ENCODE measurements at regions not wholly inside any gene's neighbourhood (a gene's known extent, or its start where the extent isn't known, plus 50 kb on each side); places are given as distances from the start of the nearest gene placed in this dataset.

- Histone ChIP-seq H3K4me1 (ENCODE audit: insufficient read depth, low read length) (peaks cover 43% of the 10 kb centered on the region), H3K9ac (ENCODE audit: low read depth, low read length) (peak overlapping the region; percentile 83), H3K27me3 (ENCODE audit: insufficient read depth, low read length) (no peaks in the 10 kb centered on the region), H3K36me3 (ENCODE audit: insufficient read depth, low read depth, low read length) (no peaks in the 10 kb centered on the region), H3K9me3 (ENCODE audit: insufficient read depth, low read depth, low read length) (peaks cover 15% of the 10 kb centered on the region), H3K27ac (ENCODE audit: low read length) (peak overlapping the region; percentile 83), H3K4me3 (ENCODE audit: low read length) (peak overlapping the region; percentile 49; the same call in 1 of the 2 replicates)
Observed at GRCh38 chrX:9148615-9149399, 114.9 kb upstream of the FAM9B start.

- H3K27ac ChIP-seq (ENCODE audit: low read length) = peak overlapping the region; percentile 83
- no peaks in the 10 kb centered on the region for H3K27me3 ChIP-seq (ENCODE audit: insufficient read depth, low read length)
- H3K4me1 ChIP-seq (ENCODE audit: insufficient read depth, low read length) = peaks cover 34% of the 10 kb centered on the region
- H3K9me3 ChIP-seq (ENCODE audit: insufficient read depth, low read depth, low read length) = peaks cover 15% of the 10 kb centered on the region
- no peak overlapping the region; the same call in 1 of the 2 replicates for H3K9ac ChIP-seq (ENCODE audit: low read depth, low read length)
- H3K36me3 ChIP-seq (ENCODE audit: insufficient read depth, low read depth, low read length) = no peaks in the 10 kb centered on the region
- H3K4me3 ChIP-seq (ENCODE audit: low read length) = no peak overlapping the region
Observed at GRCh38 chrX:9149501-9150245, 115.7 kb upstream of the FAM9B start.

- H3K27me3 ChIP-seq (ENCODE audit: insufficient read depth, low read length) = no peaks in the 10 kb centered on the region
- H3K36me3 ChIP-seq (ENCODE audit: insufficient read depth, low read depth, low read length) = no peaks in the 10 kb centered on the region
- H3K4me1 ChIP-seq (ENCODE audit: insufficient read depth, low read length) = peaks cover 22% of the 10 kb centered on the region
- H3K9me3 ChIP-seq (ENCODE audit: insufficient read depth, low read depth, low read length) = peaks cover 15% of the 10 kb centered on the region
- H3K4me3 ChIP-seq (ENCODE audit: low read length) = no peak overlapping the region
- no peak overlapping the region for H3K27ac ChIP-seq (ENCODE audit: low read length)
- no peak overlapping the region for H3K9ac ChIP-seq (ENCODE audit: low read depth, low read length)
Observed at GRCh38 chrX:9151772-9152307, 117.9 kb upstream of the FAM9B start.

GRCh38 chrX:9153300-9153699, 119.4 kb upstream of the FAM9B start:
- no peak overlapping the region for H3K27ac ChIP-seq (ENCODE audit: low read length)
- H3K4me1 ChIP-seq (ENCODE audit: insufficient read depth, low read length) = peaks cover 19% of the 10 kb centered on the region
- H3K9me3 ChIP-seq (ENCODE audit: insufficient read depth, low read depth, low read length) = peaks cover 15% of the 10 kb centered on the region
- H3K36me3 ChIP-seq (ENCODE audit: insufficient read depth, low read depth, low read length) = no peaks in the 10 kb centered on the region
- no peak overlapping the region for H3K9ac ChIP-seq (ENCODE audit: low read depth, low read length)
- no peak overlapping the region for H3K4me3 ChIP-seq (ENCODE audit: low read length)
- no peaks in the 10 kb centered on the region for H3K27me3 ChIP-seq (ENCODE audit: insufficient read depth, low read length)

GRCh38 chrX:9158611-9159010, 124.7 kb upstream of the FAM9B start:
- H3K4me1 ChIP-seq (ENCODE audit: insufficient read depth, low read length) = peaks cover 4% of the 10 kb centered on the region; the same call in 1 of the 2 replicates
- no peak overlapping the region for H3K9ac ChIP-seq (ENCODE audit: low read depth, low read length)
- H3K9me3 ChIP-seq (ENCODE audit: insufficient read depth, low read depth, low read length) = no peaks in the 10 kb centered on the region

GRCh38 chrX:9160698-9161329, 126.9 kb upstream of the FAM9B start:
- Histone ChIP-seq H3K4me3 (ENCODE audit: low read length) (no peak overlapping the region), H3K27ac (ENCODE audit: low read length) (no peak overlapping the region), H3K36me3 (ENCODE audit: insufficient read depth, low read depth, low read length) (no peaks in the 10 kb centered on the region), H3K9ac (ENCODE audit: low read depth, low read length) (no peak overlapping the region), H3K4me1 (ENCODE audit: insufficient read depth, low read length) (peaks cover 4% of the 10 kb centered on the region; the same call in 1 of the 2 replicates), H3K27me3 (ENCODE audit: insufficient read depth, low read length) (no peaks in the 10 kb centered on the region), H3K9me3 (ENCODE audit: insufficient read depth, low read depth, low read length) (no peaks in the 10 kb centered on the region)

More at GRCh38 chrX:9158611-9159010, 124.7 kb upstream of the FAM9B start:
- no peak overlapping the region for H3K4me3 ChIP-seq (ENCODE audit: low read length)
- no peaks in the 10 kb centered on the region for H3K27me3 ChIP-seq (ENCODE audit: insufficient read depth, low read length)
- no peaks in the 10 kb centered on the region for H3K36me3 ChIP-seq (ENCODE audit: insufficient read depth, low read depth, low read length)
- H3K27ac ChIP-seq (ENCODE audit: low read length) = no peak overlapping the region

GRCh38 chrX:9162698-9163097, 128.8 kb upstream of the FAM9B start:
- Histone ChIP-seq H3K9ac (ENCODE audit: low read depth, low read length) (no peak overlapping the region), H3K4me3 (ENCODE audit: low read length) (no peak overlapping the region), H3K9me3 (ENCODE audit: insufficient read depth, low read depth, low read length) (no peaks in the 10 kb centered on the region), H3K4me1 (ENCODE audit: insufficient read depth, low read length) (peaks cover 4% of the 10 kb centered on the region; the same call in 1 of the 2 replicates), H3K27me3 (ENCODE audit: insufficient read depth, low read length) (no peaks in the 10 kb centered on the region), H3K36me3 (ENCODE audit: insufficient read depth, low read depth, low read length) (no peaks in the 10 kb centered on the region), H3K27ac (ENCODE audit: low read length) (no peak overlapping the region)

GRCh38 chrX:9163214-9163709, 129.3 kb upstream of the FAM9B start:
- Histone ChIP-seq H3K4me1 (ENCODE audit: insufficient read depth, low read length) (no peaks in the 10 kb centered on the region; the same call in 1 of the 2 replicates), H3K9me3 (ENCODE audit: insufficient read depth, low read depth, low read length) (no peaks in the 10 kb centered on the region), H3K27ac (ENCODE audit: low read length) (no peak overlapping the region), H3K4me3 (ENCODE audit: low read length) (no peak overlapping the region), H3K27me3 (ENCODE audit: insufficient read depth, low read length) (no peaks in the 10 kb centered on the region), H3K36me3 (ENCODE audit: insufficient read depth, low read depth, low read length) (no peaks in the 10 kb centered on the region), H3K9ac (ENCODE audit: low read depth, low read length) (no peak overlapping the region)

- H3K9me3 ChIP-seq (ENCODE audit: insufficient read depth, low read depth, low read length) = no peaks in the 10 kb centered on the region
- H3K27ac ChIP-seq (ENCODE audit: low read length) = no peak overlapping the region
- no peak overlapping the region for H3K4me3 ChIP-seq (ENCODE audit: low read length)
- no peaks in the 10 kb centered on the region for H3K27me3 ChIP-seq (ENCODE audit: insufficient read depth, low read length)
- H3K36me3 ChIP-seq (ENCODE audit: insufficient read depth, low read depth, low read length) = no peaks in the 10 kb centered on the region
- H3K9ac ChIP-seq (ENCODE audit: low read depth, low read length) = no peak overlapping the region
- no peaks in the 10 kb centered on the region for H3K4me1 ChIP-seq (ENCODE audit: insufficient read depth, low read length)
Observed at GRCh38 chrX:9164086-9164485, 130.2 kb upstream of the FAM9B start.

GRCh38 chrX:9164533-9165426, 130.9 kb upstream of the FAM9B start:
- no peaks in the 10 kb centered on the region for H3K9me3 ChIP-seq (ENCODE audit: insufficient read depth, low read depth, low read length)
- no peak overlapping the region for H3K4me3 ChIP-seq (ENCODE audit: low read length)
- no peaks in the 10 kb centered on the region for H3K27me3 ChIP-seq (ENCODE audit: insufficient read depth, low read length)
- no peak overlapping the region for H3K27ac ChIP-seq (ENCODE audit: low read length)
- no peak overlapping the region for H3K9ac ChIP-seq (ENCODE audit: low read depth, low read length)
- H3K36me3 ChIP-seq (ENCODE audit: insufficient read depth, low read depth, low read length) = no peaks in the 10 kb centered on the region
- no peaks in the 10 kb centered on the region for H3K4me1 ChIP-seq (ENCODE audit: insufficient read depth, low read length)

- H3K36me3 ChIP-seq (ENCODE audit: insufficient read depth, low read depth, low read length) = no peaks in the 10 kb centered on the region
- no peaks in the 10 kb centered on the region for H3K9me3 ChIP-seq (ENCODE audit: insufficient read depth, low read depth, low read length)
- no peak overlapping the region for H3K4me3 ChIP-seq (ENCODE audit: low read length)
- H3K9ac ChIP-seq (ENCODE audit: low read depth, low read length) = no peak overlapping the region
- no peaks in the 10 kb centered on the region for H3K27me3 ChIP-seq (ENCODE audit: insufficient read depth, low read length)
- H3K27ac ChIP-seq (ENCODE audit: low read length) = no peak overlapping the region
- H3K4me1 ChIP-seq (ENCODE audit: insufficient read depth, low read length) = no peaks in the 10 kb centered on the region
Observed at GRCh38 chrX:9166584-9166944, 132.6 kb upstream of the FAM9B start.

Data from iPS-20b (cell line).